ENCODE measurements at regions not wholly inside any gene's neighbourhood (a gene's known extent, or its start where the extent isn't known, plus 50 kb on each side); places are given as distances from the start of the nearest gene placed in this dataset.

GRCh38 chr13:100789481-100789880, 114.9 kb upstream of the TMTC4 start:
- no peak overlapping the region for H2BK20ac ChIP-seq (ENCODE audit: low read depth, low read length)
- no peaks in the 10 kb centered on the region for H3K9me3 ChIP-seq (ENCODE audit: control insufficient read depth, insufficient read depth, low read length)
- no TSS peak for BruUV-seq (replicated peaks)
- H3K4me1 ChIP-seq (ENCODE audit: control insufficient read depth, insufficient read depth, low read length), result no peaks in the 10 kb centered on the region
- H3K9me1 ChIP-seq (ENCODE audit: insufficient read depth, low read length), result no peaks in the 10 kb centered on the region
- no peak overlapping the region for H3K56ac ChIP-seq (ENCODE audit: extremely low read depth, insufficient read depth, low read length)
- H3K23ac ChIP-seq (ENCODE audit: low read depth, low read length), result no peak overlapping the region
- ChIA-PET CTCF (interaction anchor here (0.7 kb wide), 1 partner anchor 67 kb away, joined by 5 read pairs; no protein-coding TSS in a partner anchor), POLR2A (ENCODE audit: unreplicated experiment) (no interaction called here)
- H3K27me3 ChIP-seq (ENCODE audit: control insufficient read depth, insufficient read depth, low read length), result no peaks in the 10 kb centered on the region
- H2AFZ ChIP-seq (replicated peaks; ENCODE audit: low read length, poor library complexity), result no peak overlapping the region
- dilution Hi-C loops (cut with HindIII; ENCODE audit: low sequenced_read_pairs, unreplicated experiment) (no loop called here), intact Hi-C loops (cut with micrococcal nuclease) (no loop called here), in situ Hi-C loops (cut with MboI; ENCODE audit: low sequenced_read_pairs) (no loop called here)
- H3K4me2 ChIP-seq (ENCODE audit: low read depth, low read length), result no peak overlapping the region
- no peak overlapping the region for H4K91ac ChIP-seq (ENCODE audit: insufficient read depth, low read depth, low read length)
- no peak overlapping the region for H2AK9ac ChIP-seq (replicated peaks; ENCODE audit: low read depth, low read length, poor library complexity)
- H4K5ac ChIP-seq (ENCODE audit: low read depth, low read length), result no peak overlapping the region
- no peak overlapping the region for H2BK5ac ChIP-seq (ENCODE audit: low read depth, low read length, poor library complexity, severe bottlenecking)
- no peak overlapping the region for H2BK15ac ChIP-seq (ENCODE audit: low read depth, low read length)
- TF ChIP-seq SMC3 (IDR thresholded peaks at IDR 0.05; ENCODE audit: low read depth, low read length), result no peak
- TF ChIP-seq NFE2L2 (IDR thresholded peaks at IDR 0.05; ENCODE audit: low read depth, low read length), result no peak
- no peak for TF ChIP-seq MAFK (IDR thresholded peaks at IDR 0.05; ENCODE audit: low read depth, low read length)
- TF ChIP-seq BHLHE40 (IDR thresholded peaks at IDR 0.05; ENCODE audit: low read depth, low read length), result no peak
- TF ChIP-seq FOS (IDR thresholded peaks at IDR 0.05; ENCODE audit: low read depth, low read length), result no peak
- no peak for TF ChIP-seq CEBPB (IDR thresholded peaks at IDR 0.05; ENCODE audit: low read depth, low read length)
- TF ChIP-seq CHD1 (IDR thresholded peaks at IDR 0.05; ENCODE audit: low read depth, low read length), result no peak
- TF ChIP-seq RCOR1 (IDR thresholded peaks at IDR 0.05; ENCODE audit: insufficient replicate concordance, low read length), result no peak
- TF ChIP-seq, protein P1, sequence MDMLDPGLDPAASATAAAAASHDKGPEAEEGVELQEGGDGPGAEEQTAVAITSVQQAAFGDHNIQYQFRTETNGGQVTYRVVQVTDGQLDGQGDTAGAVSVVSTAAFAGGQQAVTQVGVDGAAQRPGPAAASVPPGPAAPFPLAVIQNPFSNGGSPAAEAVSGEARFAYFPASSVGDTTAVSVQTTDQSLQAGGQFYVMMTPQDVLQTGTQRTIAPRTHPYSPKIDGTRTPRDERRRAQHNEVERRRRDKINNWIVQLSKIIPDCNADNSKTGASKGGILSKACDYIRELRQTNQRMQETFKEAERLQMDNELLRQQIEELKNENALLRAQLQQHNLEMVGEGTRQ (IDR thresholded peaks at IDR 0.05; ENCODE audit: low read depth, low read length), result no peak
- TF ChIP-seq MAZ (IDR thresholded peaks at IDR 0.05; ENCODE audit: borderline replicate concordance, low read depth, low read length), result no peak
- TF ChIP-seq MXI1 (IDR thresholded peaks at IDR 0.05; ENCODE audit: borderline replicate concordance, low read depth, low read length), result no peak
- no peak for TF ChIP-seq RFX5 (IDR thresholded peaks at IDR 0.05; ENCODE audit: low read depth, low read length)
- no peak for TF ChIP-seq RAD21 (IDR thresholded peaks at IDR 0.05; ENCODE audit: low read length)
- TF ChIP-seq, protein P2, sequence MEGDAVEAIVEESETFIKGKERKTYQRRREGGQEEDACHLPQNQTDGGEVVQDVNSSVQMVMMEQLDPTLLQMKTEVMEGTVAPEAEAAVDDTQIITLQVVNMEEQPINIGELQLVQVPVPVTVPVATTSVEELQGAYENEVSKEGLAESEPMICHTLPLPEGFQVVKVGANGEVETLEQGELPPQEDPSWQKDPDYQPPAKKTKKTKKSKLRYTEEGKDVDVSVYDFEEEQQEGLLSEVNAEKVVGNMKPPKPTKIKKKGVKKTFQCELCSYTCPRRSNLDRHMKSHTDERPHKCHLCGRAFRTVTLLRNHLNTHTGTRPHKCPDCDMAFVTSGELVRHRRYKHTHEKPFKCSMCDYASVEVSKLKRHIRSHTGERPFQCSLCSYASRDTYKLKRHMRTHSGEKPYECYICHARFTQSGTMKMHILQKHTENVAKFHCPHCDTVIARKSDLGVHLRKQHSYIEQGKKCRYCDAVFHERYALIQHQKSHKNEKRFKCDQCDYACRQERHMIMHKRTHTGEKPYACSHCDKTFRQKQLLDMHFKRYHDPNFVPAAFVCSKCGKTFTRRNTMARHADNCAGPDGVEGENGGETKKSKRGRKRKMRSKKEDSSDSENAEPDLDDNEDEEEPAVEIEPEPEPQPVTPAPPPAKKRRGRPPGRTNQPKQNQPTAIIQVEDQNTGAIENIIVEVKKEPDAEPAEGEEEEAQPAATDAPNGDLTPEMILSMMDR (conservative IDR thresholded peaks at IDR 0.05; ENCODE audit: low read depth, low read length), result no peak
- TF ChIP-seq POLR2A (IDR thresholded peaks at IDR 0.05; ENCODE audit: low read depth, low read length), result no peak
- TF ChIP-seq ELK1 (IDR thresholded peaks at IDR 0.05; ENCODE audit: borderline replicate concordance, low read depth, low read length), result no peak
- no peak overlapping the region for H3K4ac ChIP-seq (ENCODE audit: low read depth, low read length)
- no peak overlapping the region for H3K18ac ChIP-seq (ENCODE audit: low read depth, low read length)
- no peak overlapping the region for H4K8ac ChIP-seq (ENCODE audit: low read depth in 2 of 2, low read length in 2 of 2)
- no peak overlapping the region for H3K9ac ChIP-seq (ENCODE audit: low read depth, low read length)
- WGBS, 2 experiments (ENCODE audit: extremely low coverage in 2 of 2, insufficient read length in 1 of 2), result no CpG with 5 or more reads among the region's 2 CpGs
- no peak overlapping the region for H3K4me3 ChIP-seq (ENCODE audit: insufficient read depth, low read depth, low read length)
- no peak overlapping the region for H3K14ac ChIP-seq (replicated peaks; ENCODE audit: low read depth, low read length)
- ATAC-seq (ENCODE audit: low read depth), result no peak
- no peak overlapping the region for H2BK120ac ChIP-seq (ENCODE audit: low read depth, low read length)
- no peak overlapping the region for H2AK5ac ChIP-seq (ENCODE audit: low read depth, low read length)
- no peak overlapping the region for H3K27ac ChIP-seq (ENCODE audit: insufficient read depth, low read length)
- no peaks in the 10 kb centered on the region for H4K20me1 ChIP-seq (ENCODE audit: insufficient read depth, low read length)
- H3K79me1 ChIP-seq (ENCODE audit: low read depth in 1 of 2, low read length in 2 of 2), result no peaks in the 10 kb centered on the region
- no peaks in the 10 kb centered on the region for H3K36me3 ChIP-seq (ENCODE audit: control insufficient read depth, insufficient read depth, low read length)
- no peak for DNase-seq
